ENCODE measurements at regions not wholly inside any gene's neighbourhood (a gene's known extent, or its start where the extent isn't known, plus 50 kb on each side); places are given as distances from the start of the nearest gene placed in this dataset.

- in situ Hi-C loops (cut with MboI; ENCODE audit: low sequenced_read_pairs, unreplicated experiment): no loop called here
- TF ChIP-seq CTCF (IDR thresholded peaks at IDR 0.05; ENCODE audit: borderline replicate concordance, control extremely low read depth, extremely low read depth, insufficient read depth, missing control alignments): no peak
- DNase-seq (ENCODE audit: low spot score): no peak
Measured at GRCh38 chr7:25725451-25725850, 426.5 kb upstream of the NFE2L3 start.

- no peak for TF ChIP-seq CTCF (IDR thresholded peaks at IDR 0.05; ENCODE audit: borderline replicate concordance, control extremely low read depth, extremely low read depth, insufficient read depth, missing control alignments)
- in situ Hi-C loops (cut with MboI; ENCODE audit: low sequenced_read_pairs, unreplicated experiment): no loop called here
- DNase-seq (ENCODE audit: low spot score): no peak
Measured at GRCh38 chr7:25726170-25726780, 425.7 kb upstream of the NFE2L3 start.

- in situ Hi-C loops (cut with MboI; ENCODE audit: low sequenced_read_pairs, unreplicated experiment): no loop called here
- no peak for TF ChIP-seq CTCF (IDR thresholded peaks at IDR 0.05; ENCODE audit: borderline replicate concordance, control extremely low read depth, extremely low read depth, insufficient read depth, missing control alignments)
- no peak for DNase-seq (ENCODE audit: low spot score)
Measured at GRCh38 chr7:25726781-25727311, 425.2 kb upstream of the NFE2L3 start.

- DNase-seq (ENCODE audit: low spot score): no peak
- in situ Hi-C loops (cut with MboI; ENCODE audit: low sequenced_read_pairs, unreplicated experiment): no loop called here
Measured at GRCh38 chr7:25727446-25727845, 424.6 kb upstream of the NFE2L3 start.

GRCh38 chr7:25727876-25728275 lies 424.1 kb upstream of the NFE2L3 start:
- in situ Hi-C loops (cut with MboI; ENCODE audit: low sequenced_read_pairs, unreplicated experiment): no loop called here
- no peak for DNase-seq (ENCODE audit: low spot score)
- TF ChIP-seq CTCF (IDR thresholded peaks at IDR 0.05; ENCODE audit: borderline replicate concordance, control extremely low read depth, extremely low read depth, insufficient read depth, missing control alignments): no peak

More at GRCh38 chr7:25727446-25727845, 424.6 kb upstream of the NFE2L3 start:
- no peak for TF ChIP-seq CTCF (IDR thresholded peaks at IDR 0.05; ENCODE audit: borderline replicate concordance, control extremely low read depth, extremely low read depth, insufficient read depth, missing control alignments)

- no peak for DNase-seq (ENCODE audit: low spot score)
- TF ChIP-seq CTCF (IDR thresholded peaks at IDR 0.05; ENCODE audit: borderline replicate concordance, control extremely low read depth, extremely low read depth, insufficient read depth, missing control alignments): no peak
- in situ Hi-C loops (cut with MboI; ENCODE audit: low sequenced_read_pairs, unreplicated experiment): no loop called here
Measured at GRCh38 chr7:25731068-25731845, 420.7 kb upstream of the NFE2L3 start.
